ENCODE measurements at regions not wholly inside any gene's neighbourhood (a gene's known extent, or its start where the extent isn't known, plus 50 kb on each side); places are given as distances from the start of the nearest gene placed in this dataset.

DNA sequence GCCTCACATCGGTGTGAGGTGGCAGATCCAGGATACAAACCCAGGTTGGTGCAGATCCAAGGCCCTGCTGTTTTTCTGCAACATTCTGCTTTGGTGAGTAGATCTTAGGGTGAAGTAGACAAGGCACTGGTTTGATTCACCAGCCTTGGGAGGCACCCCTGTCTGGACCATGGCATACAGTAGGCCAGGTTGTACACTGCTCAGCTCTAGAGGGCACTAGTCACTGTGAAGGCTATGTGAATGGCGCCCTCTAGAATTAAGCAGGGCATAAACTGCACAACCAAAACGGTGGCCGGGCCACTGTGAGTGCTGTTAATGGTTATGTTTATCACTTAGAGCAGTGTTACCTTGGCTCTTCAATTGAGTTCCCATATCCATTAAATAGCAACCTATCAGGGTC, 280.6 kb upstream of the PWP1 start:
- ChIA-PET CTCF (ENCODE audit: unreplicated experiment) (no interaction called here), POLR2A (interaction anchor here (0.7 kb wide), 1 partner anchor 98 kb away, joined by 3 read pairs; no protein-coding TSS in a partner anchor)
- no TSS peak for BruUV-seq (replicated peaks)
- no peaks in the 10 kb centered on the region for H4K20me1 ChIP-seq (ENCODE audit: insufficient read depth, low read length)
- no peaks in the 10 kb centered on the region for H3K4me1 ChIP-seq (ENCODE audit: insufficient read depth, low read length, poor library complexity, severe bottlenecking)
- H3K9me2 ChIP-seq (ENCODE audit: insufficient read depth, low read length): no peaks in the 10 kb centered on the region
- H3K9me3 ChIP-seq (ENCODE audit: low read length): no peaks in the 10 kb centered on the region
- H2AFZ ChIP-seq (ENCODE audit: low read length): no peak overlapping the region
- peak; percentile 58 for DNase-seq (ENCODE audit: low spot score)
- intact Hi-C loops (cut with micrococcal nuclease; ENCODE audit: unreplicated experiment): no loop called here
- H3K79me2 ChIP-seq (ENCODE audit: insufficient read depth, low read depth, low read length): no peaks in the 10 kb centered on the region
- H3K4me2 ChIP-seq (ENCODE audit: low read length): no peak overlapping the region
- no peak overlapping the region for H3K27ac ChIP-seq (ENCODE audit: low read depth, low read length, poor library complexity, severe bottlenecking)
- no peaks in the 10 kb centered on the region for H3K36me3 ChIP-seq (ENCODE audit: insufficient read depth, low read length)
- no peak for TF ChIP-seq EZH2phosphoT487 (IDR thresholded peaks at IDR 0.05; ENCODE audit: borderline replicate concordance, low read depth, low read length)
- TF ChIP-seq, protein P1, sequence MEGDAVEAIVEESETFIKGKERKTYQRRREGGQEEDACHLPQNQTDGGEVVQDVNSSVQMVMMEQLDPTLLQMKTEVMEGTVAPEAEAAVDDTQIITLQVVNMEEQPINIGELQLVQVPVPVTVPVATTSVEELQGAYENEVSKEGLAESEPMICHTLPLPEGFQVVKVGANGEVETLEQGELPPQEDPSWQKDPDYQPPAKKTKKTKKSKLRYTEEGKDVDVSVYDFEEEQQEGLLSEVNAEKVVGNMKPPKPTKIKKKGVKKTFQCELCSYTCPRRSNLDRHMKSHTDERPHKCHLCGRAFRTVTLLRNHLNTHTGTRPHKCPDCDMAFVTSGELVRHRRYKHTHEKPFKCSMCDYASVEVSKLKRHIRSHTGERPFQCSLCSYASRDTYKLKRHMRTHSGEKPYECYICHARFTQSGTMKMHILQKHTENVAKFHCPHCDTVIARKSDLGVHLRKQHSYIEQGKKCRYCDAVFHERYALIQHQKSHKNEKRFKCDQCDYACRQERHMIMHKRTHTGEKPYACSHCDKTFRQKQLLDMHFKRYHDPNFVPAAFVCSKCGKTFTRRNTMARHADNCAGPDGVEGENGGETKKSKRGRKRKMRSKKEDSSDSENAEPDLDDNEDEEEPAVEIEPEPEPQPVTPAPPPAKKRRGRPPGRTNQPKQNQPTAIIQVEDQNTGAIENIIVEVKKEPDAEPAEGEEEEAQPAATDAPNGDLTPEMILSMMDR (conservative IDR thresholded peaks at IDR 0.05; ENCODE audit: low read length): peak; percentile 84
- H3K4me3 ChIP-seq (ENCODE audit: low read depth, low read length, poor library complexity, severe bottlenecking): no peak overlapping the region

DNA sequence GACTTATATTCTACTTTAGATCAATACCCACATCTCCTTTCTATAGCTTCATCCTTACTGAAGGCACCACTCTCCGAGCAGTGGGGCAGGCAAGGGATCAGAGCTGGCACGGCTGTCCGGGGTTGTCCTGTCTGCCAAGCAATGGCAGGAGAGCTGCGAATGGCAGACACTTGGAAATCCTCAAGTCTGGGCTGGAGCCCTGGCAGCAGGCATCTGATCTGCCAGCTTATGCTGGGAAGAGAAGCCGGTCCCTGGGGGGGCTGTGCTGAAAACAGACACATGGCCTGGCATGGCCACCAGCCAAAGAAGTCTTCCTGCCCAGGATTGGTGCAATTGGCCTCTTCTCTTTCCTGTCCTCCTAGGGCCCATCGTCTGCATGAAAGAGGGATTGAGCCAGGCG, 280.2 kb upstream of the PWP1 start:
- no peak overlapping the region for H3K27ac ChIP-seq (ENCODE audit: low read depth, low read length, poor library complexity, severe bottlenecking)
- H3K4me2 ChIP-seq (ENCODE audit: low read length): no peak overlapping the region
- no peaks in the 10 kb centered on the region for H3K36me3 ChIP-seq (ENCODE audit: insufficient read depth, low read length)
- CTCF ChIA-PET (ENCODE audit: unreplicated experiment): no interaction called here
- H4K20me1 ChIP-seq (ENCODE audit: insufficient read depth, low read length): no peaks in the 10 kb centered on the region
- BruUV-seq (replicated peaks): no TSS peak
- H2AFZ ChIP-seq (ENCODE audit: low read length): no peak overlapping the region
- H3K9me2 ChIP-seq (ENCODE audit: insufficient read depth, low read length): no peaks in the 10 kb centered on the region
- no peaks in the 10 kb centered on the region for H3K79me2 ChIP-seq (ENCODE audit: insufficient read depth, low read depth, low read length)
- H3K4me1 ChIP-seq (ENCODE audit: insufficient read depth, low read length, poor library complexity, severe bottlenecking): no peaks in the 10 kb centered on the region
- no peak for DNase-seq (ENCODE audit: low spot score)
- TF ChIP-seq, protein P1 (conservative IDR thresholded peaks at IDR 0.05; ENCODE audit: low read length): no peak
- no peak for TF ChIP-seq EZH2phosphoT487 (IDR thresholded peaks at IDR 0.05; ENCODE audit: borderline replicate concordance, low read depth, low read length)
- POLR2A ChIA-PET: interaction anchor here (0.7 kb wide), 1 partner anchor 98 kb away, joined by 3 read pairs; no protein-coding TSS in a partner anchor
- H3K9me3 ChIP-seq (ENCODE audit: low read length): no peaks in the 10 kb centered on the region
- H3K4me3 ChIP-seq (ENCODE audit: low read depth, low read length, poor library complexity, severe bottlenecking): no peak overlapping the region
- intact Hi-C loops (cut with micrococcal nuclease; ENCODE audit: unreplicated experiment): no loop called here

DNA sequence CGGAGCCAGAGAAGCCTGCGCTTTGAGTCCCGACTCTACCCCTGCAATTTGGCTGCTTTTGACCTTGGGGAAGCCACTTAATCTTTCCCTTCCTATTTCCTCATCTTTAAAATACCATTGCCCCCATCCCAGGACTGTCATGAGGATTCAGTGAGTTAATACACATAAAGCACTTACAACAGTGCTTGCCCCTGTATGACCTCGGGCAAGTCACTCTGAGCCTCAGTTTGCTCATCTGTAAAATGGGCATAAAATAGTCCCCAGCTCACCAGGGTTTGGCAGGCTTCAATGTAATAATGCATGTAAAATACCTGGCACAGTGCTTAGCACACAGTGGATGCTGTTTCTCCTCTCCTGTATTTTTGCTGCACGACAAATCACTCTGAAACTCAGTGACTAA, 278.7 kb upstream of the PWP1 start:
- no peak overlapping the region for H3K4me3 ChIP-seq (ENCODE audit: low read depth, low read length, poor library complexity, severe bottlenecking)
- no peaks in the 10 kb centered on the region for H3K79me2 ChIP-seq (ENCODE audit: insufficient read depth, low read depth, low read length)
- H4K20me1 ChIP-seq (ENCODE audit: insufficient read depth, low read length): no peaks in the 10 kb centered on the region
- H3K4me2 ChIP-seq (ENCODE audit: low read length): no peak overlapping the region
- no peaks in the 10 kb centered on the region for H3K9me2 ChIP-seq (ENCODE audit: insufficient read depth, low read length)
- no peak for TF ChIP-seq EZH2phosphoT487 (IDR thresholded peaks at IDR 0.05; ENCODE audit: borderline replicate concordance, low read depth, low read length)
- TF ChIP-seq, protein P1 (conservative IDR thresholded peaks at IDR 0.05; ENCODE audit: low read length): no peak
- intact Hi-C loops (cut with micrococcal nuclease; ENCODE audit: unreplicated experiment): no loop called here
- H2AFZ ChIP-seq (ENCODE audit: low read length): no peak overlapping the region
- BruUV-seq (replicated peaks): no TSS peak
- H3K9me3 ChIP-seq (ENCODE audit: low read length): no peaks in the 10 kb centered on the region
- no peaks in the 10 kb centered on the region for H3K36me3 ChIP-seq (ENCODE audit: insufficient read depth, low read length)
- H3K27ac ChIP-seq (ENCODE audit: low read depth, low read length, poor library complexity, severe bottlenecking): no peak overlapping the region
- H3K4me1 ChIP-seq (ENCODE audit: insufficient read depth, low read length, poor library complexity, severe bottlenecking): no peaks in the 10 kb centered on the region
- no peak for DNase-seq (ENCODE audit: low spot score)
- ChIA-PET CTCF (ENCODE audit: unreplicated experiment) (interaction anchor here (0.7 kb wide), 1 partner anchor 208 kb away, joined by 3 read pairs; no protein-coding TSS in a partner anchor), POLR2A (no interaction called here)
